Suppressor macrophage treated with lipopolysaccharide for 4 hours (primary cell): ENCODE measurements at regions not wholly inside any gene's neighbourhood (a gene's known extent, or its start where the extent isn't known, plus 50 kb on each side); places are given as distances from the start of the nearest gene placed in this dataset.
"Not testable (repeated sequence)": the region's sequence is repeated elsewhere in the genome, so short reads cannot be mapped to it uniquely, and the experiment has no call there.

Source experiments
- DNase-seq: peaks from one replicate; pipeline ENCODE4 v3.0.0-alpha.2; 2020

DNA sequence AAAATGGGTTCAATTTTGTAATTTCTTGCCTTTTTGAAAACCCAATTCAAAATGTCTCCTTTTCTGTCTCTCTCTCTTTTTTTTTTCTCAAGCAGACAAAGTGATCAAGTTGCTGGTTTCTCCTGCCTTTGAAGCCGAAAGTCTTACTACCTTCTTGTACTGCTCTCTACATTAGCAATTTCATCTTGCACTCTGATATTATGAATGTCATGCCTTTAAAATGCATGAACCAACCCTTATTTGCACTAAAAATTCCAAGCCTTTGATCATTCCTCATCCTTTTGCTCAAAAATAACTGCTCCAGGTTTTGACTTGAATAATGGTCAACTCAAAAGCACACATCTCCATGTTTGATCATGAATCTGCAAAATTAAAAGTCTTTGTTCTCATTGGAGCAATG, 125.2 kb downstream of the CETN3 start:
- DNase-seq: no peak

DNA sequence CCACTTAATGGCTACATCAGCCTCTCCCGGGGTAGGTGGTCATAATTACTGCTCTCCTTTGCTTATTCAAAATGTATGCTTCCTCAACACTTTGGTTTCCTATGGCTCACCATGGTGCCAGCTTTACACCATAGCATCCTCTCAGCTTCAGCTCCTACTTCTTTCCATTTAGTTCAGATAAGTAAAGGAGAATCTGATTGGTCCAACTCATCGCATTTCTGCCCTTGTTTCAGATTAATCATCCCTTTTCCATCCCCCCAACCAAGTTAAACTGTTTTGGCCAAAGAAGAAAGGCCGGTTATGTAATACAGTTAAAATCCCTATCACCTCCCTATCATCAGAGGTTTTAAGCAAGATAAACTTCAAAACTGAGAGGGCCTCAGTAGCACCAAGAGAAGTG, 130.5 kb downstream of the CETN3 start:
- DNase-seq: no peak

DNA sequence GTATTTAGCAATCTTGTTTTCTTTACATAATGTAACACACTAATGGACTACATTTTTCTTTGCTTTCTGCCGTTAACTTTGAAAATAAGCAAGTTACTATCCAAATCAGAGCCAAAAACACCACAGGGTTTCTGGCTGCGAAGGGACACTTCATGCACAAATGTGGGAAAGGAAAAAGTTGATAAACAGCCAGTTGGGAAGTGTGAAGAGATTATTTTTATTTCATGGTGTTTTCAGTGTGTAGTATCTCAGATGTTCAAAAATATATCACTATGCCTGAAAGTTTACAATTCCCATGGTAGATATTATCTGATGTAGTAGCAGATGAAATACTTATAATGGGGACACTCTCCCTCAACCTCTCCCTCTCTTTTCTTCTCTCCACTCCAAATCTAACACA, 135.3 kb downstream of the CETN3 start:
- no peak for DNase-seq

DNA sequence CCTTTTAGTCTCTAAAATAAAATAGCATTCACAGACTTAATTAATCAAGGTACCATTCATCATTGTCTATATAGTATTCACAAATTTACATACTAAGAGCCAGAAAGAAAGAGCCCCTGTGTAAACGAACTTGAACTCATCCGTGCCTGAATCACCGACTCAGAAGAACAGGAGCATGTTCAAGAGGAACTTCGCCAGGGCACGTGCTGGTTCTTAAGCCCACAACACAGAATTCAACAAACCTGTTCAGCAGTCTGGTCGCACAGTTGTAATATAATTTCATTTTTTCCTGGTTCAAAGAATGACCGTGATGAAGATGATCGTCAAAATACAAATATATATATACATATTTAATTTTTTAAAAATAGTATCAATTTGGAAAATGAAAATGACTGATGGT, 141.9 kb downstream of the CETN3 start:
- DNase-seq: no peak

DNA sequence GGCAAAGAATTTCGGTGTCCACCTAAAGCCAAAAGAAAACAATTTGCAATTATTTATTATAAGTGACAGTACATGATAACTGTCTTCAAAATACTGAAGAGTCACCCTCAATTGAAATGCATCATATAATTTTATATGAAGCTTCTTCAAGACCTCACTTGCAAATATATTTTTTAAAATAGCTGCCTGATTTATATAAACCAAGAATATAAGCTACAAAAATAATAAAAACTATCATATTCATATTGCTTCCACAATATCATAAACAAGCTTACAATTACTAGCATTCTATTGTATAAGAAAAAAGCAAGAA, 144.1 kb downstream of the CETN3 start:
- DNase-seq: no peak

DNA sequence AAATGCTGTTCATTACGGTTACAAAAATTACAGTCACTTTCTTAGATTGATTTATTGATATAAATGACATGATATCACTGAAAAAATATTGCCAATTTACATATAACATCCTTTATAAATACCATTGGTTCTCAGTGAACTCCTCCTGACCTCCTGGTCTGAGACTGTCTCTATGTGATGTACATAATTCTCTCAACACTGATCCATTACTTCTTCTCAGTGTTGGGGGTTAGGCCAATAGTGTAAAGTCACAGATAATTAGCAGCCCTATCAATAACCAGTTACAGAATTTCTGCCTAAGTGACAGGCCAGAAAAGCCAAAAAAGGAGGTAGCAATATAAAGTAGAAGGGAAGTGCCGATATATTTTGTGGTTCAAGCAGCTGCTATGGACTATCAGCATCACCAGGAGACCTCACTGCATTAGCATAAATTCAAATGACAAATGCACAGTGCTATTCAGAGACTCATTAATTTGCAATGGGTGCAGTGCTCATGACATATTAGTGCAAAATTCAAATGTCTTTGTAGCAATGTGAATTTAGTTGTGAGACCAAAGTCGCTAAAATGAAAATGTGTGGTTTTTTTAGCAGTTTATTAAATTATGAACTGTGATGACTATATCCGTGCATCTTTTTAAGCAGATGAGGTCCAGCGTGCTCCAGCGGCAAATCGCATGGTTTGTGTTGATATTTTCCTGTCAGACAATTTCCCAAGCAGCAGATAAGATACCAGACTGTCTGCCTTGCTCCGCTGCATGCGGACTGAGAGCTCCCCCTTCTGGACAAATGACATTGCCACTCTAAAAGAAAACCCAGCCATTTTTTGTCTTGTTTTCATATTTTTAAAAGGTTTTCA, 144.6 kb downstream of the CETN3 start:
- peak; percentile 75 for DNase-seq

DNA sequence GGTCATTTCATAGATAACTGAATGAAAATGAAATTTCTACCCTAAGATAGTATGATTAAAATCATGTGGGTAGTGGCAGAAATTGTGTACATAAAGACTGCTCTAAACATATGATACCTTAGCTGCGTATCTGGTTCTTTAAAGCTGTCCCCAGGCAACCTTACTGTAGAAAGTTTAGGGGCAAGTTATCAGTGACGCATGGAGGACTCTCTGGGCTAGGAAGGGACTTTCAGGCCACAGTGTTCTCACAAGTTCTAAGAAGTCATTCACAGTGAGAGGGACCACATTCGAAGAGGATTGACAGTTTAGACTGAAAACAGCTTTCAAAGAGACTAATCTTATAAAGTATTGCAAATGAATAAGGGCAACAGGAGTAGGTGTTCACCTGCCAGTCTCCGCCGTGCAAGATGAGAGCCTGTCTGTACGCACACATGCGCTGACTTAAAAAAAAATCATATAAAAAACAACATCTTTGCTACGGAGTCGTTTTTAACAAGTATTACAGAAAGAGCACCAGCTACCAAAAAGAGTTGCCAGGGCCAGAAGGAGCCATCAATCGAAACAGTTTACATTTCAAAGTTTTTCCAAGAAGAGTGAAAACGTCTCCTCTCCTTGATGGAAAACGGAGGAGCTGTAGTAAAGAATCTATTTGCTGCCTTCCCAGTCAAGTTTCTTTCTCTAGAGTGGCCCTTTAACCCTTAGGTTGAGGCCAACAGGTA, 146.3 kb downstream of the CETN3 start:
- no peak for DNase-seq

DNA sequence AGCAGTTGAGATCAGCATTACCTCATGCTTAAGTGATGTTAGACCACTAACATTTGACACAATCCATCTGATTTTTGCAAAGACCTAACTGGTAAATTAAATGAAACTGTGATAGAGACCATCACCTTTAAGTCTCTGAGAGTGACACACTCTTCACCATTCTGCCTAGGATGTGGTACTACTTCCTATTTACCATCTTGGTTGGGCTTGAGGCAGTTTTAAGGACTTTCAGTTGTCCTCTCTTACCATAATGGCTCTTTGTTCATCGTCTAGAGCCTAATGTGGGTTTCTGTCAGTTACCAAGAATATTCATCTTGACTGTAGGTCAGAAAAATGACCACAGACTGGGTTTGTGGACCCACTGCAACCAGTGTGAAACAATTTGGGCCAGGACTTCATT, 158.1 kb downstream of the CETN3 start:
- no peak for DNase-seq

DNA sequence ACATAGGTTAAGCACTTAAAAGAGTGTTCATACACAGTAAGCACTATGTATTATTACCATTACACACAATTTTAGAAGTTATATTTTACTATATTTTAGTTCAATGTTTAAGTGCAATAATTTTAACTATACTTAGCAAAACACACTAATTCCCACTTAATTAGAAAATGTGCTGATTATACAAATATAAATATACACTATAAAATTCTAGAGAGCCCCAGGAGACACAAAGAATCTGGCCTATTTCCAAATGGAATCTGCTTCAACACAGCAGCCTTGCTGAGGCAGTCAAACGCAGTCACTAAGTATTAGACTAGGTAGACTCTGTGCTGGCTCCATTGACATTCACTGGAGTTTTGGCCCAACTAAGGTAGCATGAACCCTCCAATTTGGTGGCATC, 160.9 kb downstream of the CETN3 start:
- no peak for DNase-seq

DNA sequence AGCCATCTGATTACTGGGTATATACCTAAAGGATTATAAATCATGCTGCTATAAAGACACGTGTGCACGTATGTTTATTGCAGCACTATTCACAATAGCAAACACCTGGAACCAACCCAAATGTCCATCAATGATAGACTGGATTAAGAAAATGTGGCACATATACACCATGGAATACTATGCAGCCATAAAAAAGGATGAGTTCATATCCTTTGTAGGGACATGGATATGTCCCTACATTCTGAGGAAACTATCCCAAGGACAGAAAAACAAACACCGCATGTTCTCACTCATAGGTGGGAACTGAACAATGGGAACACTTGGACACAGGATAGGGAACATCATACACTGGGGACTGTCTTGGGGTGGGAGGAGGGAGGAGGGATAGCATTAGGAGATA, 165.7 kb downstream of the CETN3 start:
- not testable (repeated sequence) for DNase-seq

DNA sequence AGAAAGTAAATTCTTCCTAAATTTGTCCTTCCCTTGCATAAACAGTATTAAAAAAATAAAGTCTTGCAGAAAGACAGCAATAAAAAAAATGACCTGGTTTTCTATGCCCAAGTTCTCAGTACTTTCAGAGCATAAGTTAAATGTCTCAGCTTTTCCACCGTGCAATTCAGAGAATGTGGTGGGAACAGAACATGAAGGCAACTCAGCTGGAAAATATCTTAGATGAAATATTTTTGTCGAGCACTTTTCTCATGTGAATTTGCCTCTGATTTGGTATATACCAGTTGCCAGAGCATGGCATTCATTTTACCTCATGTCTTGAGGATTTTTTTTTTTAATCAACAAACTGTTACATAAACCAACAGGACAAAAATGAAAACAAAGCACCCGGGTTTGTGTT, 176.1 kb downstream of the CETN3 start:
- no peak for DNase-seq

DNA sequence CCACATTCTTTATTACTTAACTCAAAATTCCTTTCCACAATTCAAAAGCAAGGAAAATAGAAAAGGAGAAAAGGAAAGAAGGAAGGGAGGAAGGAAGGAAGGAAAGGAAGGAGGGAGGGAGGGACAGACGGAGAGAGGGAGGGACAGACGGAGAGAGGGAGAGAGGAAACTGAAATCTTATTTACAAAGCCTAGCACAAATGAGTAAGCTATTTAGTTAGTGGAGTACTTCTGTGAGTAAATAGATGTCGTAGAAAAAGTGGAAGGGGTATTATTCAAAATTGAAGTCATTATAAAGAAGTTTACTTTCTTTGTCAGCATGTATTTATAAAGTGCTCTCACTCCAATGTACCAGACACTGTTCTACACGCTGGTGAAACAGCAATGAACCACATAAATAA, 177.9 kb downstream of the CETN3 start:
- DNase-seq: no peak

DNA sequence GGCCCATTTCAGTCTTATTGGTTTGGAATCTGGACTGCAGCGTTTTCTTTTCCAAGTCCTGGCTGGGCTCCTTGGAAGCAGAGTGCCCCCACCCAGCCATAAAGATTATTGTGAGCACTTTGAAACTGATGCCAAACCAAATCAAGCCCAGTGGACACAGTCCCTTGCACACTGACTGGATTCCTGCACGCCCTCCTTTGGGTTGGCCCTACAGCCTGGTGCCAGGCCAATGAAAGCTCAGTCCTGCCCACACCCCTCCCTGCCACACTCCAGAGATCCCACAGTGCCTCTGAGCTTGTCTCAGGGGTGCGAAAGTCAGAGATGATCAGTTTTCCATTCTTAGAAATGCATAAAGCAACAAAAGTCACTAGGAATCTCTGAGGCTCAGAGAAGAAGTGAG, 181.9 kb downstream of the CETN3 start:
- DNase-seq: no peak

DNA sequence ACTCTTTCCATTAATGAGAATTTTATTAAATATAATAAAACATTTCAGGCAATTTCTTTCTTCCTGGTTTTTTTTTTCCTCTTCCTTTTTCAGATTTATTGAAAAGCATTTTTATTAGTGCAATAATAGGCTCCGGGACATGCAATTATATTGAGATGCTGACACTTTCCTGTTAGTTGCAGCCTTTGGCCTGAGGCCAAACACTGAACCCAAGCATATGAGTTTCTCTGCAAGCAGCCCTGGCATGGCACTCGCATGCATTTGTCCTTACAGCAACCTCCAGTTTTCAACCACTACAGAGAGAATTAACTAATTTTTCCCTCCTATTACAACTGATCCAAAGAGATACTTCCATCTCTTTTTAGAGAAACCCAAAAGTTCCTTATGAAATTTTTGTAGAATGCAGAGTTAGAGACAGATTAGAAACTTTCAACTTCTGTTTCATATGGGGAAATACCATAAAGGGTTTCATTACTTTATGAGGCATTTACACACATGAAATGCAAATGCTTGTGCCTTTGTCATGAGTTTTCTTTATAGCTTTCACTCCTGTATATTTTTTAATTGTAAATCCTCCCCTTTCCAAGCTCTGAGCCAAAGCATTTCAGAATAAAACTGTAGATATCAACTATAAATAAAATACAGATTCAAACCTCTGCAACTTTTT, 183.0 kb downstream of the CETN3 start:
- DNase-seq: no peak

DNA sequence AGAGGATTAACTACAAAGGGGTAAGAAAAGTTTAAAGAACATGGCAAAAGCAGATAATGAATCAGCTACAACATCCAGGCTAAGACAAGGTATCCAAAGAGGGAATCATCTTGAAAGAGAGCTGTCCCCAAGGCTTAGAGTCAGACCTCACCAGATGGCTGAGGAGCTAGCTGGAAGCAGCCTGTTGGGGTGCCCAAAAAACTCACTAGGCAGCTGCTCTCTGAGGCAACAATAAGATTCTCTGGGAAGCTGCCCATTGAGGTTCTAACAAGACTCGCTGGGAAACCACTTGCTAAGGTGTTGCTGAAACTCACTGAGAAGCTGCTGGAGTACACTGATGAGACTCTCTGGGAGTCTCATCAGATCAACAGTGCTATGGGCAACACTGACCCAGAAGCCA, 185.2 kb downstream of the CETN3 start:
- DNase-seq: no peak

DNA sequence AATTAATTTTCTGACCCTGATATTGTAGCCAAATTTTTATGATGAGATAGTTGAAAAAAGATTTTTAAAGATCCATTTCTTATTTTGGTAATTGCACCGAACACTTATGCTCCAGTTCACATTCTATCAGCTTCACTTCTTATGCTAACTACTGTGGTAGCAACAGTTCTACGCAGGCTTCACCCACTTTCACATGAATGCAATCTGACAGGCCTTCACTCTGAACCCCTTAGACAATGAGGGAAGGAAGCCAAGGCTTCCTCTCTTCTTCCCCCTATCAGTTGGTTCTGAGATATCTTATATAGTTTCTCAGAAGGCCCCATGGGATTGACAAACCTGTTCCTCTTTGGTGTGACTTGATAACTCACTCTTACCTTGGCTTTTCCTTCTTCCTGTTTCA, 185.8 kb downstream of the CETN3 start:
- DNase-seq: no peak

DNA sequence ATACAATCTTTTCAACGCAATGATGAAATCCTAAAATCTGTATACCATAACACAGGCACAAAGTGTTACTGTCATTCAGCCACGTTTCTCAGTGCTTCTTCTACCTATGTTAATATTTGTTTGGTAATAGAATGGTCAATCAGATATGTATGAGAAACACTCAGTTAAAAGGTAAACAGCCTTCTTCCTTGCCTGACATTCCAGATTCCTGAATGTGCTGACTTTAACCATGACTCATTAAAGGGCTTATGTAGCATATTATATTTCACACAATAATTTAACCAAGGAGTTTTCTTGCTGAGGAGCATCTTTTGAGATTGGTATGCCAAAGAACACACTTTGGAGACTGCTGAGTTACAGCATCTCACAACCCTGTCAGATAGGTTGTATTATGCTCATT, 187.6 kb downstream of the CETN3 start:
- DNase-seq: no peak

DNA sequence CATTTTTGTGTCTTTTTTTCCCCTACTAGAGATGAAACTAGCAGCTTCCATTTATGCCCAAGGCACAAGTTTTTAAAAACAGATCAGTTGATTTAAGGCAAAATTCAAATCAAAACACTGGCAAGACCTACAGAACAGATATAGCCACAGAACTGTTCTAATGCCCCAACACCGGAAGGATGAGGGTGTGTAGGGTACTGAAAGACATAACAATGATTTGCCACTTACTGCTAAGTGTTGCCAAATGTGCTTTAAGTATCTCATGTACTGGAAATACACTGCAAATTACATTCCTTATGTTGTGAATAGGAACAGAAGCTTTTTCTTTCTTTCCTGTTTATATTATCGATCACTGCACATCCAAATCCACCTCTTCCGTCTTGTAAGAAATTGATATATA, 189.0 kb downstream of the CETN3 start:
- DNase-seq: no peak

DNA sequence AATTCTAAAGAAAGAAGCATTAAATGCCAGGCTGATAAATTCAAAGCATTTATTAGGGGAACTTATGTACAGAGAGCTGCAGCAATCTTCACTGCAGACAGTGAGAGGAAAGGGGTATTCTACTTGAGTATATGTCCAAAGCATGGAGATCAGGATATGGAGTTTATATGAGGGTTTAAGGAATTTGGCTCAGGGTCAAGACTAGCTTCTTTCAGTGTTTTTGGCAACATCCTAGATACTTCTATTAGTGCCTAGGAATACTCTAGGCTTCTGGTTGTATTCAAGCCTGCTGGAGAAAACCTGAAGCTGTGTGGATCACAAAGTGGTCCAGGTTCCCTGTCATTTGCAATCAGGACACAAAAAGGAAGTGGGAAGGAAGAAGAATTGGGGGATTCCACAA, 194.6 kb downstream of the CETN3 start:
- DNase-seq: no peak

DNA sequence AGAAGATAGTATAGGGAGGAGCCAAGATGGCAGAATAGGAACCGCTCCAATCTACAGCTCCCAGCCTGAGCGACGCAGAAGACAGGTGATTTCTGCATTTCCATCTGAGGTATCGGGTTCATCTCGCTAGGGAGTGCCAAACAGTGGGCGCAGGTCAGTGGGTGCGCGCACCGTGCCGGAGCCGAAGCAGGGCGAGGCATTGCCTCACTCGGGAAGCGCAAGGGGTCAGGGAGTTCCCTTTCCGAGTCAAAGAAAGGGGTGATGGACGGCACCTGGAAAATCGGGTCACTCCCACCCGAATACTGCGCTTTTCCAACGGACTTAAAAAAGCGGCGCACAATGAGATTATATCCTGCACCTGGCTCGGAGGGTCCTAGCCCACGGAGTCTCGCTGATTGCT, 201.2 kb downstream of the CETN3 start:
- not testable (repeated sequence) for DNase-seq

DNA sequence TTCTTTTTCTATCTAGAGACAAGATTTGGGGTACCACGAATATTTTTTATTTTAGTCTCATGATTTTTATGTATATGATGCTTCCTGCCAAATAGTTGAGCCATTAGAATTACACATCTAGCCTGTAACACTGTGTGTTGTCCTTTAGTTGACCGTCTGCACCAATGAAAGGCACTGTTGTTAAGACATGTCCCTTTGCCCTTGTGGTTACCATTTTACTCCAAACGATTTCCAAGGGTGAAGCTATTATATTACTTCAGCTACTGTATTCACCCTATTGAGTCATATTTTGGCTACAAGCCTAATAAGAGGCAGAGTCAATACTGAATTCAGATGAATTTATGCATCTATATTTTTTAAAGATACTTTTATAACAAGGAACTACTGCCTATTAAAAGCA, 207.6 kb downstream of the CETN3 start:
- DNase-seq: no peak

DNA sequence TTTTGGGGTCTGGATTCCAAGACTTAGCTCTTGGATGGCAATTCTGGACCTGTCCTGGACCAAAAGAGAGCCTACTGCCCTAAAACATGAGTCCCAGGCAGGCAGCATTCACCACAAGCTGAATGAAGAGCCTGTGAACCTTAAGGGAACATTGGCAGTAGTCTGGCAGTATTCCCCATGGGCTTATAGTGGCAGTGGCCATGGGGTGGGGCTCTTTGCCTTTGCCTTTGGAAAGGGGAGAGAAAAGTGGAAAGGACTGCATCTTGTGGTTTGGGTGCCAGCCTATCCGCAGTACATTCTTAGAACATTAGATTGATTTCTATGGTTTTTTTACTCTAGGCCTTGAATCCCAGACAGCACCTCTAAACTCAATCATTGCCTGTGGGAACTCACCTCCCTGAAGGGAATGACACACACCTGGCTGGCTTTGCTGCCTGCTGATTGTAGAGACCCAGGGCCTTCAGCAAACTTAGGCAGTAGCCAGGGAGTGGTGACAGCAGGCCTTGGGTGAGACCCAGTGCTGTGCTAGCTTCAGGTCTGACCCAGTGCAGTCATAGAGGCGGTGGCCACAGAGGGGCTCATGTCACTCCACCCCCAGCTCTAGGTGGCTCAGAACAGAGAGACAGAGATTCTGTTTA, 216.3 kb downstream of the CETN3 start:
- DNase-seq: no peak

DNA sequence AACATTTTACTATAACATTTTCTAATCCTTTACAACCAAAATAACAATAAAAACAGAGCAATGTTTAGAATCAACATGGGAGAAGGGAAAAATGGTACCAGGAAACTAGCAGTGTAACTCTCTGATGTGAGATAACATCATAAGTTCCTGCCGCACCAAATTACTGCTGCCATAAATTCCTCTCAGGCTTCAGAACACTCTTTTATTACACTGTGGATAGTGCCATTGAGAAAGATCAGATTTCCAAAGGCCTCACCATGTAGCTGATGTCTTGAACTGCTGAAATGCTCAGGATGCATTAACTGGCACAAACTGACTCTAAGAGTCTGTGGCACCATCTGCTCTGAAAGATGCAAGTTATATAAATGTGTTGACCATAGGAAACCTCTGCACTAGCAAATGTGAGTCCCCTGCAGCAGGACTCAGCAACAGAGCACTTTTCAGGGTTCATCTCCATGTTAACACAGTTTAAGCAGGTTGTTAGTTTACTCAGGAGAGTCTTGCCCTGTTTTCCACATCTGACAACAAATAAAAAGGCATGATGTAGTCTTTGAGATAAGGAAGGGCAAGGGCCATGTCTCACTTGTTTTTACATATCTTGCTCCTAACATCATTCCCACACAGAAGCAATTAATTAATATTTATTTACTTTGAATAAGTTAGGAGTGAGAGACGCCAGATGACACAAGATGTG, 218.1 kb downstream of the CETN3 start:
- DNase-seq: no peak
